GM21717 (cell line): ENCODE measurements at regions not wholly inside any gene's neighbourhood (a gene's known extent, or its start where the extent isn't known, plus 50 kb on each side); places are given as distances from the start of the nearest gene placed in this dataset.

Source experiments
- ATAC-seq: cut with Tn5 transposase; IDR thresholded peaks from one replicate; pipeline ENCODE4 v1.9.1; 2021; ENCODE audit warnings: mild to moderate bottlenecking, moderate library complexity; ENCODE audit not compliant: unreplicated experiment

GRCh38 chr4:178480881-178481280 is 1038.6 kb upstream of the AGA start:
- no peak for ATAC-seq

- ATAC-seq = no peak
These were observed 1039.3 kb upstream of the AGA start for GRCh38 chr4:178481564-178481963.

- ATAC-seq = no peak
These were observed 1080.8 kb upstream of the AGA start for GRCh38 chr4:178523038-178523437.

GRCh38 chr4:178535939-178536579 is 1093.8 kb upstream of the AGA start:
- ATAC-seq = no peak

DNA sequence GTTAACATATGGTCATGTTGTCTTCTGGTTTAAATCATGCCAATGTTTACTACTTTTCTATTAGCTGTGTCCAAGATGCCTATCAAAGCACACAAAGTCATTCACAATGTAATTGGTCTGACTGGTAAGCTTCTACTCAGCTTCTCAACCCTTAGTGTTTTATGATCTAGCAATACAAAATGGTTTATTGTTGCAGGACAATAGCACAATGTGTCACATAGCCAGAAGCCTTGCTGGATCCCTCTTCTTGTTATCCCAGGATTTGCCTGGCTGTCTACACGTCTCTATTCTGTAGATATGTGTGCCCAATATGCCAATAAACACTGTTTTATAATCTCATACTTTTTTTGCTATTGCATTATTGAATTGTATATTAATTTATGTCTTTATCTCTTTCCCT is 1111.0 kb upstream of the AGA start:
- ATAC-seq = no peak

DNA sequence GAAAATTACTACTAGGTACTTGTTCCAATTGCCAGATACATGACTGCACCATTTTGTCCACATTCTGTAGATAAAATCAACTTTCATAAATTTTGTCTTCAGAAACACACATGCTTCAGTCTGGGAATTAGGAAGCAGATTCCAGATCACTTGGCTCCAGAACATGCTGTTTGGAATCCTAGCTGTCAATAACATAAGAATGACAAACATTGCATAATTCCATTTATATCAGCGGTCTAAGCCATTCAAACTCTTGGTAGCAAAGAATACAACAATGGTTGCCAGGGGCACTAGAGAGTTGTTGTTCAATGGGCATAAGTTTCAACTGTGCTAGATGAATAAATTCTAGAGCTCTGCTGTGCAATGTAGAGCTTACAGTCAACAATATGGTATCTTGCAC is 1112.1 kb upstream of the AGA start:
- ATAC-seq = no peak

DNA sequence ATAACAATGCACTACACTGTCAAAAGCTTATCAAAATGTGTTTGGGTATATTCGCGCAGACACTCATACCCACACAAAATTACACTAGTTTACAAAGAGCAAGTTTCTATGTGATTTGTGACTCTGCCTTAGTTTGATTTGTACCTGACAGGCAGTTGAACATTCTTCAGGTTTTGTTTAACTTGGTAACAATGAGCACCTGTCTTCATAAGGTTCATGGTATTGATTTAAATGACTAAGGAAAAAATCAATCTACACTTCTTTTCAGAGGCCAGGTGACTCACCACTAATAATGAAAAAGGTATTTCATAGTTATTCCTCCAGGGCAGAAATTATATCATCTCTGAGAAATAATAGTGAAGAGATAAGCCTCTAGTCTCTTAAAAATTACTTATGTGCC is 1114.6 kb upstream of the AGA start:
- ATAC-seq = no peak

DNA sequence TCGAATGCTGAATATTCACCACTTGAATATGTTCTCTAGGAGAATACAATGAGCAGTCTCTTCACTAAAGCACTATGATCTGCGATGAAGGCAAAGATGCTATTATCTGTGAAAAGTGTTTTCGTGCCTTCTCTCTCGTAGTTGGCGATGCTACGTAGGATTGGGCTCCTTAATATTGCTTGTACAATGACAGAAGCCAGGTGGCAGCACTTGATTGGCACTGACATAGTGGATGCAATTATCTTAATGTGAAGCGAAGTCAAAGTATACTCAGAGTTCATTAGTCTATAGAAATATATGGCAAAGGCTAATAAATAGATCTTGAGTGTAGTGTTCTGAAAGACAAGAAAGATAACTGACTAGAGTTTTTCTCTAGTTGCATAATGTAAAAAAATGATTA is 1135.7 kb upstream of the AGA start:
- no peak for ATAC-seq

DNA sequence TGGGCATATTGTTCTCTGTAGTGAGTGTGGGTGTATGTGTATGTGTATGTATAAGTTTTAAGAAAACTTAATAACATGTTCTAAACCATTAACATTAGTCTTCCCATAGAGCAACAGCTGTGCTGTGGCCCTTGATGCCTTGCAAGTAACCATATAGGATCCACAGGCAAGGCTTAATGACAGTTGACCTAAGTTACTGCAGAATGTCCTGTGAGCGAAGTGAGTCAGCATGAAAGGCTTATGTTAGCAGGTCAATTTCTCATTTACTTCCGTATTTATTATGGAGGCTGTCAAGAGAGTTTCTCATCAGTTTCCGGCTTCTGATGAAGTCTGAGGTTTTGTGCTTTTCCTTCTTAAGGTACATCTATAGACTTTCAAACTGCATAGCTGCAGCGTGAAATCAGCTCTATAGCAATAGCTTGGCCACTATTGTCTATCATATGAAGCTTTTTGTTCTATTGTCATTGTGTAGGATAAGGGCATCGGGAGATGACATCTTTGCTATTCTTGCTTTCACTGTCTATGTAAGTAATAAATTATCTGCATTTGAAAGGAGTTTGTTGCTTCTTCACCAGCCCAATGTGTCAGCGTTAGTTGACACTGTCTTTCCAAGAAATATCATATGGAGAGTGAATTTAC is 1153.4 kb upstream of the AGA start:
- no peak for ATAC-seq

GRCh38 chr4:178598672-178599071 is 1156.4 kb upstream of the AGA start:
- no peak for ATAC-seq

DNA sequence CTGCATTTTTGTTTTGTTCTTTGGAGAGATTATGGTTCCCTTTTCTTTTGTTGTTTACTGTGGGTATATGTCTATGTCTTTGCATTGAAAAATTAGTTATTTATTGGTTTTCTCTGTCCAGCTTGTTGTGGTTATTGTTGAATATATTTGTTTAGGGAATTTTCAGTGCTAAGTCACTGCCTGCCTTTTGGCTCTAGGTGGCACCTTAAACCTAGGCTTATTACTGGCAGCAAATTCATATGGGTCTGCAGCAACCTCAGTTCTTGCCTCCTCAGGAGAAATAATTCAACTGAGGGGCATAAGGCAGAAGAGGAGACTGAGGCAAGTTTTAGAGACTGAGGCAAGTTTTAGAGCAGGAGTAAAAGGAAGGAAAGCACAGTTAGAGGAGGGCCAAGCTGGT is 1157.3 kb upstream of the AGA start:
- ATAC-seq = no peak

GRCh38 chr4:178602833-178603232 is 1160.6 kb upstream of the AGA start:
- ATAC-seq = no peak

DNA sequence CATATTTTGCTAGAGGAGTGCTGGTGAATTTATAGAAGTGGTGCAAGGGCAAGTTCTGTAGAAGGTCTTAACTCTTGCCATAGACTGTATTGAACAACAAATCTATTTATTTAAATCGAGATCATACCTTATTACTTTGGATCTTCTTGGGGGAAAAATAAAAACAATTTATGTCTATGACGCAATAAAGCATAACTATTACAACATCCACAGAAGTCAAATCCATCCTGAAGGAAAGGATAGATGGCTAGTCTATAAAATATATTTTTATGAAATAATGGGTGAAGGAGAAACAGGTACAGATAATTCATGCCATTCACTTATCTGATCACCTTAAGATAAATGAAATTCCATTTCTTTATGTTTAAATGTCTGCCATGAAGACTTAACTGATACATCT is 1168.8 kb upstream of the AGA start:
- ATAC-seq = no peak

DNA sequence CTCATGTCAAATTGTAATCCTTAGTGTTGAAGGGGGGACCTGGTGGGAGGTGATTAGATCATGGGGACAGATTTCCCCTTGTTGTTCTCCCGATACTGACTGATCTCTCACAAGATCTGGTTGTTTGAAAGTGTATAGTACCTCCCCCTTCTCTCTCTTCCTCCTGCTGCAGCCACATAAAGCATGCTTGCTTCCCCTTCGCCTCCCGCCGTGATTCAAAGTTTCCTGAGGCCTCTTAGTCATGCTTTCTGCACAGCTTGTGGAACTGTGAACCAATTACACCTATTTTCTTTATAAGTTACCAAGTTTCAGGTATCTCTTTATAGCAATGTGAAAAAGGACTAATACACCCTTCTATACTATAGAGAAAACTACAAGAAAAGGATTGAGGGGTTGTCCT is 1170.5 kb upstream of the AGA start:
- ATAC-seq = no peak

DNA sequence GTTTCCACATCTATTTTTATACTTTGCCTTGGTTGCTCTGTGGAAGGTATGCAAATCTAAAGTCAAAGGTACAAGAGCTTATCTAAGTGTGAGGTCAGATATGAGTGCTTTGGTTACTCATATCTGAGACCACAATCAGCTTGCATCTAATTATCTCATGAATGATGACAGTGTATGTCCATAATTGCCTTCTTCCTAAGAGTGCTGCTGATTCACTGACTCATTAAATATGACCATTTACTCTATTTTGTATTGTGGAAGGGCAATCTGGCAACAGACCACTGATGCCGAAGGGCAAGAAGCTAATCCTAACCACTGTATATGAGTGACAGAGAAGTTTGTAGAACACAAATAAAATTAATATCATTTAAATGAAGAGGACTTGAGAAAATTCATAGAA is 1190.2 kb upstream of the AGA start:
- no peak for ATAC-seq

DNA sequence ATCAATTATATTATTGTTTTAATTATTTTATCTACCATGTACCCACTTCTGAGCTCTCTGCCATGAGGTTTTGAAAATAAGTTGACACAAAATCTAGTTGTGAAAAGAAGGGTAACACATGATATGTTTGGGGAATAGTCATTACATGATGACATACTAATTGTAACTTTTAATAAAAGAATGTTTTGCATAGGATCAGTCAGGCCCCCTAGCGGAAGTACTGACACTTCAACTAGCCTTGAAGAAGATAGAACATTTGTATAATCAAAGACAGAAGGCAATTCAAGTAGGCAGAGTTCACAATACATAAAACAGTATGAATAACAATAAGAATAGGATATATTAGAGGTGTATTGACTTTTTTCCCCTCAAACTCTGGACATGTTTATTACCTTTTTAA is 1191.0 kb upstream of the AGA start:
- ATAC-seq = no peak

DNA sequence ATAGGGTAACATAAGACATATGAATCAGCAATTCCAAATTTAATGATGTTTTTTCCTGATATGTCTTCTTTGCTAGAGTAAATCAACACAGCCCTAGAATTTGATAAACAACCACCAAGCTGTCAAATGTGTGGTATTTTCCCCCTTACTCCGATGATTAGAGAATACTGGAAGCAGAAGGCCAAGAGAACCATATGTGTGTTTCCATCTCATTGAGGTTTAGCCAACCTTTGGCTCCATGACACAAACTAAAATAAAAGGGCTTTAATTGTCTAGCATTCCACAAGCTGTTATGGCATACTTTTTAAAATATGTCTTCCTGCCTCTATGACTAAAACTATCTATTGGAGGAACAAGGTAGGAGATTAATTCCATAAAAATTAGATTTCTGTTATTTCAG is 1222.4 kb upstream of the AGA start:
- ATAC-seq = no peak

- no peak for ATAC-seq
These were observed 1223.7 kb upstream of the AGA start for GRCh38 chr4:178665916-178666315.

- no peak for ATAC-seq
These were observed 1229.5 kb upstream of the AGA start for GRCh38 chr4:178671766-178672165.

DNA sequence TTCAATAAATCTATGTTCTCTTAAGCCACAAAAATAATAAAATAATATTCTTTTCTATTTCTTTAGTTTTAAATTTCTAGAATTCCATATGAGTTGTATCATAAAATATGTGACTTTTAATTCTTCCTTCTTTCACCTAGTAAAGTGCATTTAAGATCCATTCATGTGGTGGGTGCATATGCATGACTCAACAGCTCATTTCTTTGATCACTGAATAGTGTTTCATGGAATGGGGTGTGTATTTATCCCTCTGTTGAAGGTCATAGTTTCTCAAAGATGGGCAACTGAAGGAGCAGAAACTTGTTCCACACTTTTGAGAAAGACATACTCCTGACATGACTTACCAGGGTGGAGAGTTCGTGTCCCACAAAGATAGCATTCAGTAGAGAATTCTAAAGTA is 1230.3 kb upstream of the AGA start:
- ATAC-seq = no peak

DNA sequence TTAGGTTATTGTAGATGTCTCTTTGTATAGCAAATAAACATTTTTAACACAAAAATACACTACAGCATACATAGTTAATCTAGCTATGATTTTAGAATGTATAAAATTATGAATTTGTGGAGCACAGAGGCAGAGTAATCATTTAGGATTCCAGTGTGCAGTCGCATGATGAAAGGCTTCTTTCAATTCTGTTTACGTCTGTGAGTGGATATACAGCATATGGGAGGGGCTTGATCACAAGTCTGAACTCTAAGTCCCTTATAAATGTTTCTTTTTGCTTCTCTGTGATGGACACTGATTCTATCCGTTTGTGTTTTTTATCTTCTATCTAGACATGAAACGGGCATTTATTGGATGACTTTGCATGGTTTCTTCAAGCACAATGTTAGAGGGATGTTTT is 1239.6 kb upstream of the AGA start:
- no peak for ATAC-seq

DNA sequence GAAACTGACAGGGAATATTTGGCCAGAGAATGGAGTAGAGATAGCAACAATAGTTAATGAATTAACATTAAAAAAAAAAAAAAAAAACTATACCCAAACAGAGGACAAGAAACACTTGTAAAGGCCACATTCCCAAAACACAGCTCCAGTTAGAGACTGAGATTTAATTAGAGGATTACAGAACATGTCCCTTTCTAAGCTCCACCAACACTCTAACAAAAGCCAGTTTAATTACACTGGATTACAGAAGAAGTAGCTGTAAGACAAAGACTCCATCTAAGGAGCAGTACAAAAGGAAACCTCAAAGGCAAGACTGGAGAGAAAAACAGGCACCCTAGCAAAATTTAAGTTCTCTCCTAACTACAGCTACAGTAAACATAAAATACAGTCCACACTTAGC is 1247.7 kb upstream of the AGA start:
- no peak for ATAC-seq

- ATAC-seq = no peak
These were observed 1251.6 kb upstream of the AGA start for GRCh38 chr4:178693816-178694215.
